Neural cell (in vitro differentiated cells): ENCODE measurements at regions not wholly inside any gene's neighbourhood (a gene's known extent, or its start where the extent isn't known, plus 50 kb on each side); places are given as distances from the start of the nearest gene placed in this dataset.

Experiments
- H2AFZ ChIP-seq: fragments of 200-600, 300-800 bp; sonication (generic), shearing (Covaris generic); 2 replicates; pipeline ENCODE4 v1.6.0; 2014; ENCODE audit warnings: low read depth, mild to moderate bottlenecking, antibody characterized with exemption, low read length, moderate library complexity
- H3F3A ChIP-seq: fragments of 200-600 bp; shearing (Covaris generic); 2 replicates; pipeline ENCODE4 v1.6.1; 2016; ENCODE audit warnings: mild to moderate bottlenecking, moderate library complexity, mixed read lengths, antibody characterized with exemption, low read length; ENCODE audit not compliant: insufficient read depth, poor library complexity, severe bottlenecking
- H3K27ac ChIP-seq: fragments of 200-600, 300-800 bp; sonication (generic), shearing (Covaris generic); 2 replicates; pipeline ENCODE4 v1.5.1; 2014; ENCODE audit warnings: mild to moderate bottlenecking, low read length, moderate library complexity
- H3K27me3 ChIP-seq: fragments of 300-800, 200-600 bp; sonication (generic), shearing (Covaris generic); 2 replicates; pipeline ENCODE4 v1.6.0; 2014; ENCODE audit warnings: mild to moderate bottlenecking, low read depth, low read length, moderate library complexity; ENCODE audit not compliant: insufficient read depth
- H3K36me3 ChIP-seq: fragments of 300-800, 200-600 bp; sonication (generic), shearing (Covaris generic); 2 replicates; pipeline ENCODE4 v1.5.1; 2014; ENCODE audit warnings: mild to moderate bottlenecking, antibody characterized with exemption, low read length, moderate library complexity; ENCODE audit not compliant: insufficient read depth
- H3K4me2 ChIP-seq: fragments of 300-800, 200-600 bp; sonication (generic), shearing (Covaris generic); 2 replicates; pipeline ENCODE4 v1.6.0; 2014; ENCODE audit warnings: mild to moderate bottlenecking, low read length
- H3K4me3 ChIP-seq: fragments of 300-800, 200-600 bp; sonication (generic), shearing (Covaris generic); 2 replicates; pipeline ENCODE4 v1.5.1; 2014; ENCODE audit warnings: mild to moderate bottlenecking, low read length, moderate library complexity
- H3K79me2 ChIP-seq: fragments of 200-600 bp; shearing (Covaris generic); replicated peaks from 2 replicates; pipeline ENCODE4 v1.6.0; 2014; ENCODE audit warnings: mild to moderate bottlenecking, low read length, moderate library complexity; ENCODE audit not compliant: insufficient read depth
- H3K9ac ChIP-seq: fragments of 300-800, 200-600 bp; sonication (generic), shearing (Covaris generic); 2 replicates; pipeline ENCODE4 v1.6.1; 2016; ENCODE audit warnings: mild to moderate bottlenecking, low read length, mixed read lengths
- H3K9me2 ChIP-seq: fragments of 200-600 bp; shearing (Covaris generic); 2 replicates; pipeline ENCODE4 v1.6.1; 2016; ENCODE audit warnings: mild to moderate bottlenecking, low read length, mixed read lengths; ENCODE audit not compliant: insufficient read depth
- H3K9me3 ChIP-seq: fragments of 200-600, 300-800 bp; sonication (generic), shearing (Covaris generic); 2 replicates; pipeline ENCODE4 v1.6.1; 2016; ENCODE audit warnings: mild to moderate bottlenecking, mixed run types, low read length, moderate library complexity, mixed read lengths
- H4K20me1 ChIP-seq: fragments of 200-600 bp; shearing (Covaris generic); 2 replicates; pipeline ENCODE4 v1.6.1; 2016; ENCODE audit warnings: mild to moderate bottlenecking, mixed run types; ENCODE audit not compliant: insufficient read depth
- EP300 ChIP-seq: fragments of 450-650 bp; conservative IDR thresholded peaks from 2 replicates; pipeline ENCODE4 v1.6.1; 2014; ENCODE audit warnings: antibody characterized with exemption, mild to moderate bottlenecking, moderate library complexity; ENCODE audit not compliant: poor library complexity, severe bottlenecking
- EZH2 ChIP-seq: fragments of 200-600, 300-800 bp; shearing (Covaris generic), sonication (generic); IDR thresholded peaks from 2 replicates; pipeline ENCODE4 v1.6.1; 2014; ENCODE audit warnings: antibody characterized with exemption, low read length, borderline replicate concordance, mild to moderate bottlenecking; ENCODE audit not compliant: insufficient read depth, poor library complexity, severe bottlenecking
- MXI1 ChIP-seq: fragments of 450-650 bp; conservative IDR thresholded peaks from 2 replicates; pipeline ENCODE4 v1.6.1; 2014; ENCODE audit warnings: antibody characterized with exemption, mild to moderate bottlenecking; ENCODE audit not compliant: poor library complexity, severe bottlenecking
- POLR2AphosphoS5 ChIP-seq: IDR thresholded peaks from 2 replicates; pipeline ENCODE4 v1.6.1; 2012
- RAD21 ChIP-seq: fragments of 450-650 bp; conservative IDR thresholded peaks from 2 replicates; pipeline ENCODE4 v1.6.1; 2014; ENCODE audit warnings: antibody characterized with exemption, mild to moderate bottlenecking, moderate library complexity
- SMC3 ChIP-seq: fragments of 450-650 bp; conservative IDR thresholded peaks from 2 replicates; pipeline ENCODE4 v1.6.1; 2014; ENCODE audit warnings: antibody characterized with exemption, mild to moderate bottlenecking, moderate library complexity; ENCODE audit not compliant: poor library complexity
- TAF1 ChIP-seq: IDR thresholded peaks from 2 replicates; pipeline ENCODE4 v1.6.1; 2012; ENCODE audit warnings: low read depth
- TF ChIP-seq, protein P1 (sequence below): fragments of 450-650 bp; IDR thresholded peaks from 2 replicates; pipeline ENCODE4 v1.5.1; 2014; ENCODE audit warnings: antibody characterized with exemption, mild to moderate bottlenecking, moderate library complexity; ENCODE audit not compliant: poor library complexity, severe bottlenecking
- TF ChIP-seq, protein P2 (sequence below): IDR thresholded peaks from 2 replicates; pipeline ENCODE4 v1.6.1; 2012; ENCODE audit warnings: borderline replicate concordance

DNA sequence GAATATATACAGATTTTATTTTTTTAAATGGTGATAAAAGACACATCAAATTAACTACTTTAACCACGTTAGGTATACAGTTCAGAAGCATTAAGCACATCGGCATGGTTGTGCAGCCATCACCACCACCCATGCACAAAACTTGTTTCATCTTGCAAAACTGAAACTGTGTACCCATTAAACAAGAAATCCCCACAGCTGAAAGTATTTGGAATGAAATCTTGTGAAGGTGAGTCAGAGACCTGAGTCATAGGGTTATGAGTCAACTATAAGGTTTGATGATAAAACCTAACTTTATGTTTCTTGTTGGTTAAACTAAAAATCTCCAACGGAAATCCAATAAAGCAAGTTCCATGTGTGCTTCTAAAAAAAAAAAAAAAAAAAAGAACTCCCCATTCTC is 561.6 kb upstream of the PSMD7 start:
- Histone ChIP-seq H3K9me3 (no peaks in the 10 kb centered on the region), H3K4me2 (no peak overlapping the region), H3F3A (no peaks in the 10 kb centered on the region), H3K9ac (no peak overlapping the region), H3K27ac (no peak overlapping the region), H3K27me3 (no peaks in the 10 kb centered on the region), H4K20me1 (no peaks in the 10 kb centered on the region), H2AFZ (no peak overlapping the region), H3K79me2 (no peaks in the 10 kb centered on the region), H3K36me3 (no peaks in the 10 kb centered on the region), H3K4me3 (no peak overlapping the region), H3K9me2 (no peaks in the 10 kb centered on the region)
- TF ChIP-seq EZH2 = no peak
- TF ChIP-seq EP300 = no peak
- no peak for TF ChIP-seq POLR2AphosphoS5
- no peak for TF ChIP-seq TAF1
- TF ChIP-seq RAD21 = no peak
- TF ChIP-seq, protein P1, sequence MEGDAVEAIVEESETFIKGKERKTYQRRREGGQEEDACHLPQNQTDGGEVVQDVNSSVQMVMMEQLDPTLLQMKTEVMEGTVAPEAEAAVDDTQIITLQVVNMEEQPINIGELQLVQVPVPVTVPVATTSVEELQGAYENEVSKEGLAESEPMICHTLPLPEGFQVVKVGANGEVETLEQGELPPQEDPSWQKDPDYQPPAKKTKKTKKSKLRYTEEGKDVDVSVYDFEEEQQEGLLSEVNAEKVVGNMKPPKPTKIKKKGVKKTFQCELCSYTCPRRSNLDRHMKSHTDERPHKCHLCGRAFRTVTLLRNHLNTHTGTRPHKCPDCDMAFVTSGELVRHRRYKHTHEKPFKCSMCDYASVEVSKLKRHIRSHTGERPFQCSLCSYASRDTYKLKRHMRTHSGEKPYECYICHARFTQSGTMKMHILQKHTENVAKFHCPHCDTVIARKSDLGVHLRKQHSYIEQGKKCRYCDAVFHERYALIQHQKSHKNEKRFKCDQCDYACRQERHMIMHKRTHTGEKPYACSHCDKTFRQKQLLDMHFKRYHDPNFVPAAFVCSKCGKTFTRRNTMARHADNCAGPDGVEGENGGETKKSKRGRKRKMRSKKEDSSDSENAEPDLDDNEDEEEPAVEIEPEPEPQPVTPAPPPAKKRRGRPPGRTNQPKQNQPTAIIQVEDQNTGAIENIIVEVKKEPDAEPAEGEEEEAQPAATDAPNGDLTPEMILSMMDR = no peak
- TF ChIP-seq, protein P2, sequence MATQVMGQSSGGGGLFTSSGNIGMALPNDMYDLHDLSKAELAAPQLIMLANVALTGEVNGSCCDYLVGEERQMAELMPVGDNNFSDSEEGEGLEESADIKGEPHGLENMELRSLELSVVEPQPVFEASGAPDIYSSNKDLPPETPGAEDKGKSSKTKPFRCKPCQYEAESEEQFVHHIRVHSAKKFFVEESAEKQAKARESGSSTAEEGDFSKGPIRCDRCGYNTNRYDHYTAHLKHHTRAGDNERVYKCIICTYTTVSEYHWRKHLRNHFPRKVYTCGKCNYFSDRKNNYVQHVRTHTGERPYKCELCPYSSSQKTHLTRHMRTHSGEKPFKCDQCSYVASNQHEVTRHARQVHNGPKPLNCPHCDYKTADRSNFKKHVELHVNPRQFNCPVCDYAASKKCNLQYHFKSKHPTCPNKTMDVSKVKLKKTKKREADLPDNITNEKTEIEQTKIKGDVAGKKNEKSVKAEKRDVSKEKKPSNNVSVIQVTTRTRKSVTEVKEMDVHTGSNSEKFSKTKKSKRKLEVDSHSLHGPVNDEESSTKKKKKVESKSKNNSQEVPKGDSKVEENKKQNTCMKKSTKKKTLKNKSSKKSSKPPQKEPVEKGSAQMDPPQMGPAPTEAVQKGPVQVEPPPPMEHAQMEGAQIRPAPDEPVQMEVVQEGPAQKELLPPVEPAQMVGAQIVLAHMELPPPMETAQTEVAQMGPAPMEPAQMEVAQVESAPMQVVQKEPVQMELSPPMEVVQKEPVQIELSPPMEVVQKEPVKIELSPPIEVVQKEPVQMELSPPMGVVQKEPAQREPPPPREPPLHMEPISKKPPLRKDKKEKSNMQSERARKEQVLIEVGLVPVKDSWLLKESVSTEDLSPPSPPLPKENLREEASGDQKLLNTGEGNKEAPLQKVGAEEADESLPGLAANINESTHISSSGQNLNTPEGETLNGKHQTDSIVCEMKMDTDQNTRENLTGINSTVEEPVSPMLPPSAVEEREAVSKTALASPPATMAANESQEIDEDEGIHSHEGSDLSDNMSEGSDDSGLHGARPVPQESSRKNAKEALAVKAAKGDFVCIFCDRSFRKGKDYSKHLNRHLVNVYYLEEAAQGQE = no peak
- TF ChIP-seq SMC3 = no peak
- TF ChIP-seq MXI1 = no peak

DNA sequence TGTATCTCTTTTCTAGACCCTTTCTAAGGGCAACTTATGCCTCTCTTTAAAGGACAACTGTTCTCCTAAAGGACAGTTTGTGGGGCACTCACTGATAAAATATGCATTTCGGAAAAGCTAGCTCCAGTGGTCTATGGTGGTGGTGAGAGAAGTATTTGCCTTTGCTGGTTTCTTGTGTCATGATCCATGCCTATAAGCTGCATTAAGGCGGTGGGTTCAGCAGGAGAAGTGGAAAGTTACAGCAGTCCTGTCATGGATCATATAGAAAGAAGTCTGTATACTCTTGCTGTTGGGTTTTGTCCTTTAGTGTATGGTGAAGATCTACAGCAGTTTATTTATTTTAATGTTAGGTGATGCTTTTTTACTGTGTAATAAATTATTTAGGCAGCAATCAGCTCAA is 563.9 kb upstream of the PSMD7 start:
- H3K9me3 ChIP-seq = no peaks in the 10 kb centered on the region
- H3K4me2 ChIP-seq = no peak overlapping the region
- no peaks in the 10 kb centered on the region for H3K36me3 ChIP-seq
- H3K4me3 ChIP-seq = no peak overlapping the region
- no peaks in the 10 kb centered on the region for H3K79me2 ChIP-seq
- H4K20me1 ChIP-seq = no peaks in the 10 kb centered on the region
- no peaks in the 10 kb centered on the region for H3K27me3 ChIP-seq
- TF ChIP-seq, protein P2 = no peak
- TF ChIP-seq RAD21 = no peak
- TF ChIP-seq TAF1 = no peak
- TF ChIP-seq, protein P1 = no peak
- TF ChIP-seq POLR2AphosphoS5 = no peak
- no peak for TF ChIP-seq EZH2
- no peak for TF ChIP-seq MXI1
- TF ChIP-seq EP300 = no peak
- TF ChIP-seq SMC3 = no peak
- no peak overlapping the region for H2AFZ ChIP-seq
- no peaks in the 10 kb centered on the region for H3K9me2 ChIP-seq
- H3K9ac ChIP-seq = no peak overlapping the region
- no peak overlapping the region for H3K27ac ChIP-seq
- no peaks in the 10 kb centered on the region for H3F3A ChIP-seq
